Stomach (tissue), 4 donors: ENCODE measurements at regions not wholly inside any gene's neighbourhood (a gene's known extent, or its start where the extent isn't known, plus 50 kb on each side); places are given as distances from the start of the nearest gene placed in this dataset.

ENCODE experiments used
- EP300 ChIP-seq: sonication (generic); formaldehyde crosslinking; IDR thresholded peaks from one replicate; pipeline ENCODE4 v1.6.1; 2017; ENCODE audit warnings: antibody characterized with exemption
- TF ChIP-seq, protein P1 (sequence below), 7 experiments: fragments of 450-650 bp in 4 of 7; fragments of 200-600 bp in 3 of 7; sonication (generic) in 3 of 7; IDR thresholded peaks; one replicate each; pipeline ENCODE4 v1.5.1; 2016 to 2019; ENCODE audit warnings: antibody characterized with exemption in 7 of 7, control low read depth in 2 of 7, mild to moderate bottlenecking in 1 of 7

DNA sequence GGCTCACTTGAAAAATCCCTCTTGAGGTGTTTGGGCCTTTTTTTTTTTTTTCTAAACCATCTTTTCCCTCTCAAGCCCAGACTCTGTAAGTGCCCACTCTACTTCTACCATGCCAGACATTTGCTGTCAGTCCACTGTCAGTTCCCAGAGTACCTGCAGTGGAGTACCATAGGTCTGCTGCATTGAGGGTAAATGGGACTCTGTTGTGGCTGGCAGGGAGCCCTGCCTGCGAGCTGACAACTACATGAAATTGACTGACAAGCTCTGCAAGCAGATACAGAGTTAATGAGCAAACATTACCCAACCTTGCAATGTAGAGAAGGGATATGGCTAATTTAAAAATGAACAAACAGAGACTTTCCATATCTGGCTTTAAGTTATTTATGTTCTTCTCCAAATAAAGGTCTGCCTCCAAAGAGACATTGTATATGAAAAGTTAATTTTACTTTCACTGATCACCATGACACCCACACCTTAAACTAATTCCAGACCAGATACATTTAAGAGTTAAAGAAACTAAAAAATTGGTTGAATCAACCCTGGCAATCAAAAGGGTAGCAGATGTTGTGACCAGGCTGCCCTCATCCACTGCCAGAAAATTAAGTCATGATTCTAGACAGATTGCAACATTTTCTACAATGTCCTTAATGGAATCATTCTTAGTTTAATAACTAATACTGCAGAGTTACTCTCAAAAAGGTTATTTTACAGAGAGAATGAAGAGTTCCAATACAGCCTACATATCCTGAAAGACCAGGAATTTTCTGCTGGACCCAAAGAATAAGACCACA, 100.4 kb upstream of the PAM start:
- TF ChIP-seq, protein P1, sequence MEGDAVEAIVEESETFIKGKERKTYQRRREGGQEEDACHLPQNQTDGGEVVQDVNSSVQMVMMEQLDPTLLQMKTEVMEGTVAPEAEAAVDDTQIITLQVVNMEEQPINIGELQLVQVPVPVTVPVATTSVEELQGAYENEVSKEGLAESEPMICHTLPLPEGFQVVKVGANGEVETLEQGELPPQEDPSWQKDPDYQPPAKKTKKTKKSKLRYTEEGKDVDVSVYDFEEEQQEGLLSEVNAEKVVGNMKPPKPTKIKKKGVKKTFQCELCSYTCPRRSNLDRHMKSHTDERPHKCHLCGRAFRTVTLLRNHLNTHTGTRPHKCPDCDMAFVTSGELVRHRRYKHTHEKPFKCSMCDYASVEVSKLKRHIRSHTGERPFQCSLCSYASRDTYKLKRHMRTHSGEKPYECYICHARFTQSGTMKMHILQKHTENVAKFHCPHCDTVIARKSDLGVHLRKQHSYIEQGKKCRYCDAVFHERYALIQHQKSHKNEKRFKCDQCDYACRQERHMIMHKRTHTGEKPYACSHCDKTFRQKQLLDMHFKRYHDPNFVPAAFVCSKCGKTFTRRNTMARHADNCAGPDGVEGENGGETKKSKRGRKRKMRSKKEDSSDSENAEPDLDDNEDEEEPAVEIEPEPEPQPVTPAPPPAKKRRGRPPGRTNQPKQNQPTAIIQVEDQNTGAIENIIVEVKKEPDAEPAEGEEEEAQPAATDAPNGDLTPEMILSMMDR (IDR thresholded peaks at IDR 0.05), result no peak
- TF ChIP-seq EP300, result no peak
